Eye (tissue), 1 donor: ENCODE measurements at regions not wholly inside any gene's neighbourhood (a gene's known extent, or its start where the extent isn't known, plus 50 kb on each side); places are given as distances from the start of the nearest gene placed in this dataset.
"Not testable (repeated sequence)": the region's sequence is repeated elsewhere in the genome, so short reads cannot be mapped to it uniquely, and the experiment has no call there.

ENCODE experiments used
- DNase-seq: peaks from one replicate; pipeline ENCODE4 v3.0.0-alpha.2; 2015

GRCh38 chr1:204782118-204782700, 88.5 kb upstream of the NFASC start:
- DNase-seq: no peak

GRCh38 chr1:204785023-204785422, 85.6 kb upstream of the NFASC start:
- not testable (repeated sequence) for DNase-seq

- DNase-seq: no peak
Observed at GRCh38 chr1:204788470-204788869, 82.2 kb upstream of the NFASC start.

GRCh38 chr1:204791453-204792353, 79.0 kb upstream of the NFASC start:
- DNase-seq: peak; percentile 90

GRCh38 chr1:204792354-204792692, 78.3 kb upstream of the NFASC start:
- DNase-seq: peak; percentile 30

- DNase-seq: no peak
Observed at GRCh38 chr1:204793259-204793914, 77.3 kb upstream of the NFASC start.

GRCh38 chr1:204796886-204797285, 73.8 kb upstream of the NFASC start:
- not testable (repeated sequence) for DNase-seq

GRCh38 chr1:204797401-204797800, 73.3 kb upstream of the NFASC start:
- DNase-seq: no peak

GRCh38 chr1:204799630-204800029, 71.0 kb upstream of the NFASC start:
- DNase-seq: no peak

- no peak for DNase-seq
Observed at GRCh38 chr1:204801211-204801610, 69.5 kb upstream of the NFASC start.

- peak; percentile 31 for DNase-seq
Observed at GRCh38 chr1:204802401-204803175, 68.1 kb upstream of the NFASC start.

- no peak for DNase-seq
Observed at GRCh38 chr1:204803607-204804006, 67.1 kb upstream of the NFASC start.

- DNase-seq: peak; percentile 97
Observed at GRCh38 chr1:204806943-204807687, 63.5 kb upstream of the NFASC start.

GRCh38 chr1:204809488-204809887, 61.2 kb upstream of the NFASC start:
- no peak for DNase-seq

- DNase-seq: no peak
Observed at GRCh38 chr1:204812842-204813241, 57.8 kb upstream of the NFASC start.

GRCh38 chr1:204813522-204813921, 57.1 kb upstream of the NFASC start:
- DNase-seq: no peak

- no peak for DNase-seq
Observed at GRCh38 chr1:204814166-204814884, 56.3 kb upstream of the NFASC start.

- no peak for DNase-seq
Observed at GRCh38 chr1:204817341-204817740, 53.3 kb upstream of the NFASC start.

GRCh38 chr1:204818998-204819397, 51.7 kb upstream of the NFASC start:
- DNase-seq: no peak

GRCh38 chr1:204819495-204819894, 51.2 kb upstream of the NFASC start:
- peak; percentile 52 for DNase-seq
